Endothelial cell of umbilical vein (primary cell): ENCODE measurements at regions not wholly inside any gene's neighbourhood (a gene's known extent, or its start where the extent isn't known, plus 50 kb on each side); places are given as distances from the start of the nearest gene placed in this dataset.

ENCODE experiments used
- BruUV-seq: library from RNA; stranded (reverse); fragments of 400-500 nt; replicated peaks from 2 replicates; lab custom pipeline; 2021; lab: Mats Ljungman, UMichigan
- CTCF ChIA-PET: fragments of 300-600, 350-600 bp; sonication (Branson Sonifier 250); formaldehyde crosslinking; loops from one replicate; lab custom pipeline; 2021; ENCODE audit warnings: antibody characterized with exemption, inconsistent platforms; lab: Charles Lee
- POLR2A ChIA-PET: fragments of 300-600, 350-600 bp; sonication (Branson Sonifier 250); formaldehyde crosslinking; loops from one replicate; lab custom pipeline; 2021; ENCODE audit warnings: antibody characterized with exemption, inconsistent platforms; lab: Charles Lee
- DNase-seq: peaks from one replicate; pipeline ENCODE4 v3.0.0-alpha.2; 2011; ENCODE audit warnings: low read depth, low spot score
- FAIRE-seq: peaks from 2 replicates; lab custom pipeline; 2011; peaks lifted over from hg19 to GRCh38; lab: Jason Lieb, UNC
- H2AFZ ChIP-seq: 2 replicates; pipeline ENCODE4 v1.6.0; 2012; ENCODE audit warnings: low read depth, low read length, control low read depth, inconsistent platforms
- H3K27ac ChIP-seq: 2 replicates; pipeline ENCODE4 v1.5.1; 2011; ENCODE audit warnings: low read depth, mild to moderate bottlenecking, control low read depth, low read length, moderate library complexity; ENCODE audit not compliant: insufficient read depth
- H3K27me3 ChIP-seq, 2 experiments: 2 replicates each; pipeline versions ENCODE4 v1.6.0 to v1.6.1; 2011; ENCODE audit warnings: low read length in 2 of 2, mixed read lengths in 1 of 2; ENCODE audit not compliant: control insufficient read depth in 2 of 2, insufficient read depth in 2 of 2
- H3K36me3 ChIP-seq, 2 experiments: 2 replicates in 1 of 2; 3 replicates in 1 of 2; pipeline ENCODE4 v1.5.1; 2011; ENCODE audit warnings: low read length in 2 of 2, mild to moderate bottlenecking in 1 of 2, moderate library complexity in 1 of 2; ENCODE audit not compliant: control insufficient read depth in 2 of 2, insufficient read depth in 2 of 2; ENCODE audit errors: extremely low read depth in 1 of 2
- H3K4me1 ChIP-seq: 3 replicates; pipeline ENCODE4 v1.5.1; 2011; ENCODE audit warnings: mild to moderate bottlenecking, low read length; ENCODE audit not compliant: control insufficient read depth, insufficient read depth; ENCODE audit errors: extremely low read depth
- H3K4me2 ChIP-seq: 2 replicates; pipeline ENCODE4 v1.6.1; 2011; ENCODE audit warnings: low read length, control low read depth, mixed read lengths; ENCODE audit not compliant: insufficient read depth
- H3K4me3 ChIP-seq, 3 experiments: fragments of 200-600 bp in 1 of 3; sonication (generic), shearing (Covaris generic) in 1 of 3; replicated peaks in 1 of 3; 2 replicates each; pipeline ENCODE4 v1.5.1; 2011 to 2016; ENCODE audit warnings: control low read depth in 3 of 3, low read length in 3 of 3, mild to moderate bottlenecking in 2 of 3, inconsistent platforms in 1 of 3, low read depth in 1 of 3, moderate library complexity in 1 of 3; ENCODE audit not compliant: insufficient read depth in 1 of 3
- H3K79me2 ChIP-seq: 2 replicates; pipeline ENCODE4 v1.6.0; 2012; ENCODE audit warnings: low read length, inconsistent platforms; ENCODE audit not compliant: control insufficient read depth, insufficient read depth
- H3K9ac ChIP-seq: replicated peaks from 2 replicates; pipeline ENCODE3; 2011; ENCODE audit warnings: low read length, control low read depth; ENCODE audit not compliant: insufficient read depth; ENCODE audit errors: extremely low read depth
- H3K9me1 ChIP-seq: replicated peaks from 3 replicates; pipeline ENCODE4 v1.6.0; 2011; ENCODE audit warnings: mild to moderate bottlenecking, low read length; ENCODE audit not compliant: control insufficient read depth, insufficient read depth; ENCODE audit errors: extremely low read depth
- H3K9me3 ChIP-seq: replicated peaks from 2 replicates; pipeline ENCODE4 v1.5.1; 2012; ENCODE audit warnings: low read length, inconsistent platforms; ENCODE audit not compliant: control insufficient read depth, insufficient read depth
- H4K20me1 ChIP-seq: replicated peaks from 2 replicates; pipeline ENCODE3; 2011; ENCODE audit warnings: mild to moderate bottlenecking, low read length; ENCODE audit not compliant: control insufficient read depth, insufficient read depth; ENCODE audit errors: extremely low read depth
- CTCF ChIP-seq, 2 donors: IDR thresholded peaks; 1 replicate in 1 of 2; 2 replicates in 1 of 2; pipeline ENCODE4 v1.5.1; 2011; ENCODE audit warnings: low read length in 2 of 2, mild to moderate bottlenecking in 2 of 2, moderate library complexity in 2 of 2, control low read depth in 1 of 2, inconsistent platforms in 1 of 2, low read depth in 1 of 2; ENCODE audit not compliant: insufficient read depth in 1 of 2; ENCODE audit errors: extremely low read depth in 1 of 2
- EZH2 ChIP-seq: IDR thresholded peaks from 2 replicates; pipeline ENCODE4 v1.6.1; 2012; ENCODE audit warnings: borderline replicate concordance, low read depth, mild to moderate bottlenecking, moderate library complexity, low read length, inconsistent platforms; ENCODE audit not compliant: severe bottlenecking
- FOS ChIP-seq: IDR thresholded peaks from 2 replicates; pipeline ENCODE4 v1.6.1; 2011; ENCODE audit warnings: mild to moderate bottlenecking, low read length, moderate library complexity, borderline replicate concordance; ENCODE audit not compliant: insufficient read depth
- GATA2 ChIP-seq: IDR thresholded peaks from 2 replicates; pipeline ENCODE4 v1.7.0; 2011; ENCODE audit warnings: low read depth, mild to moderate bottlenecking, moderate library complexity, mixed read lengths, low read length; ENCODE audit not compliant: insufficient read length, insufficient read depth
- JUN ChIP-seq: IDR thresholded peaks from 2 replicates; pipeline ENCODE4 v1.6.1; 2011; ENCODE audit warnings: borderline replicate concordance, low read depth; ENCODE audit not compliant: insufficient read length, insufficient read depth
- MAX ChIP-seq: IDR thresholded peaks from 2 replicates; pipeline ENCODE4 v1.6.1; 2011; ENCODE audit not compliant: insufficient read depth, insufficient read length
- MYC ChIP-seq: IDR thresholded peaks from one replicate; pipeline ENCODE4 v1.6.1; 2011; ENCODE audit warnings: mild to moderate bottlenecking, low read depth, low read length
- POLR2A ChIP-seq: IDR thresholded peaks from 2 replicates; pipeline ENCODE4 v1.6.1; 2012; ENCODE audit warnings: low read depth, mild to moderate bottlenecking, control low read depth, low read length
- POLR2AphosphoS5 ChIP-seq: IDR thresholded peaks from 2 replicates; pipeline ENCODE4 v1.6.1; 2012; ENCODE audit warnings: low read depth, mild to moderate bottlenecking, control low read depth, low read length, moderate library complexity; ENCODE audit not compliant: insufficient read depth
- dilution Hi-C: fragments of 300-500 bp; cut with MboI; formaldehyde crosslinking; loops from one replicate; pipeline ENCODE4 v1.15.0; 2019; ENCODE audit warnings: low sequenced_read_pairs; ENCODE audit not compliant: extremely low pct_ligation_motif_present
- intact Hi-C: fragments of 100-400 bp; cut with micrococcal nuclease; formaldehyde crosslinking; loops from one replicate; pipeline ENCODE4 v1.10.0; 2022

- POLR2A ChIA-PET: no interaction called here
- intact Hi-C loops (no loop called here), dilution Hi-C loops (no loop called here)
Measured at GRCh38 chr6:147986846-147987245, 355.8 kb upstream of the SASH1 start.

More at GRCh38 chr6:147986846-147987245, 355.8 kb upstream of the SASH1 start:
- H2AFZ ChIP-seq: no peak overlapping the region
- no peaks in the 10 kb centered on the region for H3K36me3 ChIP-seq
- FAIRE-seq: no peak
- H3K27me3 ChIP-seq: no peaks in the 10 kb centered on the region
- no peak overlapping the region for H3K27ac ChIP-seq
- H3K79me2 ChIP-seq: no peaks in the 10 kb centered on the region
- no peaks in the 10 kb centered on the region for H3K4me1 ChIP-seq
- no peak overlapping the region for H3K9ac ChIP-seq
- no TSS peak for BruUV-seq
- no peak for DNase-seq
- TF ChIP-seq JUN: no peak
- TF ChIP-seq MYC: no peak
- no peak for TF ChIP-seq CTCF (IDR thresholded peaks at IDR 0.05; ENCODE audit: extremely low read depth in 1 of 2, insufficient read depth in 1 of 2, low read depth in 1 of 2, low read length in 2 of 2)
- TF ChIP-seq FOS: no peak
- TF ChIP-seq MAX: no peak
- no peak for TF ChIP-seq POLR2AphosphoS5
- no peak for TF ChIP-seq EZH2
- no peak for TF ChIP-seq POLR2A
- TF ChIP-seq GATA2: no peak
- no peaks in the 10 kb centered on the region for H4K20me1 ChIP-seq
- H3K9me3 ChIP-seq: no peaks in the 10 kb centered on the region
- no peaks in the 10 kb centered on the region for H3K9me1 ChIP-seq
- no peak overlapping the region for H3K4me3 ChIP-seq
- CTCF ChIA-PET: no interaction called here
- H3K4me2 ChIP-seq: no peak overlapping the region
